Astrocyte of the spinal cord (primary cell): ENCODE measurements at regions not wholly inside any gene's neighbourhood (a gene's known extent, or its start where the extent isn't known, plus 50 kb on each side); places are given as distances from the start of the nearest gene placed in this dataset.

ENCODE experiments used
- DNase-seq: peaks from one replicate; pipeline ENCODE4 v3.0.0; 2011; ENCODE audit warnings: low read depth, low spot score
- H3K4me3 ChIP-seq: 2 replicates; pipeline ENCODE4 v1.5.1; 2011; ENCODE audit warnings: low read depth, mild to moderate bottlenecking, low read length, moderate library complexity
- CTCF ChIP-seq: IDR thresholded peaks from 2 replicates; pipeline ENCODE4 v1.5.1; 2012; ENCODE audit warnings: low read depth, mild to moderate bottlenecking, low read length, inconsistent platforms
- in situ Hi-C: cut with HindIII; loops from 2 replicates; pipeline ENCODE4 v1.10.0; 2017; ENCODE audit warnings: low sequenced_read_pairs

GRCh38 chr4:148778980-148779675, 336.9 kb upstream of the NR3C2 start:
- in situ Hi-C loops: no loop called here
- H3K4me3 ChIP-seq: no peak overlapping the region
- TF ChIP-seq CTCF: no peak
- DNase-seq: no peak

GRCh38 chr4:148776941-148777340, 334.7 kb upstream of the NR3C2 start:
- H3K4me3 ChIP-seq: no peak overlapping the region
- peak; percentile 64 for DNase-seq
- in situ Hi-C loops: no loop called here
- TF ChIP-seq CTCF: no peak

GRCh38 chr4:148774134-148774533, 331.9 kb upstream of the NR3C2 start:
- in situ Hi-C loops: no loop called here
- TF ChIP-seq CTCF: no peak
- no peak for DNase-seq
- H3K4me3 ChIP-seq: no peak overlapping the region

GRCh38 chr4:148773313-148773712, 331.1 kb upstream of the NR3C2 start:
- in situ Hi-C loops: no loop called here
- no peak for TF ChIP-seq CTCF
- DNase-seq: no peak
- H3K4me3 ChIP-seq: no peak overlapping the region

- TF ChIP-seq CTCF: no peak
- no peak for DNase-seq
- in situ Hi-C loops: no loop called here
- no peak overlapping the region for H3K4me3 ChIP-seq
These were observed 328.6 kb upstream of the NR3C2 start for GRCh38 chr4:148770848-148771247.

- TF ChIP-seq CTCF: no peak
- no peak overlapping the region for H3K4me3 ChIP-seq
- no peak for DNase-seq
- in situ Hi-C loops: no loop called here
These were observed 328.2 kb upstream of the NR3C2 start for GRCh38 chr4:148770377-148770776.
